DOHH2 (cell line): ENCODE measurements at regions not wholly inside any gene's neighbourhood (a gene's known extent, or its start where the extent isn't known, plus 50 kb on each side); places are given as distances from the start of the nearest gene placed in this dataset.

Experiments used
- H3F3A ChIP-seq: fragments of 200-600 bp; sonication (generic), shearing (Covaris generic); 2 replicates; pipeline ENCODE4 v1.6.0; 2016; ENCODE audit warnings: antibody characterized with exemption, mild to moderate bottlenecking; ENCODE audit not compliant: control insufficient read depth, insufficient read depth
- H3K27ac ChIP-seq: fragments of 200-600 bp; sonication (generic); 2 replicates; pipeline ENCODE4 v1.5.1; 2014; ENCODE audit warnings: low read depth, mild to moderate bottlenecking, low read length, moderate library complexity
- H3K27me3 ChIP-seq: fragments of 200-600 bp; sonication (generic); 2 replicates; pipeline ENCODE4 v1.6.1; 2014; ENCODE audit warnings: mild to moderate bottlenecking, low read length, mixed read lengths; ENCODE audit not compliant: control insufficient read depth
- H3K36me3 ChIP-seq: fragments of 200-600 bp; sonication (generic); 2 replicates; pipeline ENCODE4 v1.6.1; 2014; ENCODE audit warnings: mild to moderate bottlenecking, low read length, moderate library complexity, mixed read lengths; ENCODE audit not compliant: control insufficient read depth
- H3K4me1 ChIP-seq: fragments of 200-600 bp; sonication (generic); 2 replicates; pipeline ENCODE4 v1.6.1; 2014; ENCODE audit warnings: mild to moderate bottlenecking, low read length, mixed read lengths; ENCODE audit not compliant: control insufficient read depth
- H3K4me2 ChIP-seq: fragments of 200-600 bp; sonication (generic); 2 replicates; pipeline ENCODE4 v1.6.0; 2014; ENCODE audit warnings: mild to moderate bottlenecking, low read length, moderate library complexity
- H3K4me3 ChIP-seq: fragments of 200-600 bp; sonication (generic); 2 replicates; pipeline ENCODE4 v1.5.1; 2014; ENCODE audit warnings: mild to moderate bottlenecking, low read length, mixed read lengths
- H3K79me2 ChIP-seq: fragments of 200-600 bp; sonication (generic); 2 replicates; pipeline ENCODE4 v1.6.1; 2014; ENCODE audit warnings: mild to moderate bottlenecking, low read length, mixed read lengths; ENCODE audit not compliant: control insufficient read depth
- H3K9me2 ChIP-seq: fragments of 200-600 bp; sonication (generic); replicated peaks from 2 replicates; pipeline ENCODE4 v1.6.1; 2014; ENCODE audit warnings: mild to moderate bottlenecking, low read length, mixed read lengths; ENCODE audit not compliant: control insufficient read depth
- H3K9me3 ChIP-seq: fragments of 200-600 bp; sonication (generic); 2 replicates; pipeline ENCODE4 v1.6.1; 2014; ENCODE audit warnings: antibody characterized with exemption, low read length, mixed read lengths; ENCODE audit not compliant: control insufficient read depth, insufficient read depth
- H4K20me1 ChIP-seq: fragments of 200-600 bp; sonication (generic); 2 replicates; pipeline ENCODE4 v1.6.0; 2014; ENCODE audit warnings: low read depth, mild to moderate bottlenecking, antibody characterized with exemption, low read length, moderate library complexity; ENCODE audit not compliant: control insufficient read depth, insufficient read depth
- CTCF ChIP-seq: fragments of 200-600 bp; sonication (generic); IDR thresholded peaks from one replicate; pipeline ENCODE4 v1.5.1; 2014; ENCODE audit warnings: antibody characterized with exemption, mild to moderate bottlenecking, low read depth, low read length; ENCODE audit not compliant: poor library complexity, severe bottlenecking
- EZH2phosphoT487 ChIP-seq: fragments of 200-600 bp; sonication (generic); IDR thresholded peaks from 2 replicates; pipeline ENCODE4 v1.6.1; 2017; ENCODE audit warnings: borderline replicate concordance, mild to moderate bottlenecking, antibody characterized with exemption, low read length, moderate library complexity, mixed read lengths

GRCh38 chr15:72851586-72851985 is 68.0 kb upstream of the ADPGK start:
- Histone ChIP-seq H3K9me2 (no peaks in the 10 kb centered on the region), H4K20me1 (no peaks in the 10 kb centered on the region), H3K27me3 (peaks cover 4% of the 10 kb centered on the region; the same call in 1 of the 2 replicates), H3K79me2 (no peaks in the 10 kb centered on the region), H3K4me2 (no peak overlapping the region), H3K9me3 (no peaks in the 10 kb centered on the region), H3F3A (no peaks in the 10 kb centered on the region), H3K27ac (no peak overlapping the region), H3K4me1 (no peaks in the 10 kb centered on the region), H3K36me3 (no peaks in the 10 kb centered on the region), H3K4me3 (no peak overlapping the region)
- no peak for TF ChIP-seq CTCF
- TF ChIP-seq EZH2phosphoT487: no peak

- H3K27ac ChIP-seq: no peak overlapping the region
- peaks cover 4% of the 10 kb centered on the region; the same call in 1 of the 2 replicates for H3K27me3 ChIP-seq
- TF ChIP-seq EZH2phosphoT487 (no peak), CTCF (no peak)
- no peaks in the 10 kb centered on the region for H3K36me3 ChIP-seq
- H3K79me2 ChIP-seq: no peaks in the 10 kb centered on the region
- no peaks in the 10 kb centered on the region for H3K4me1 ChIP-seq
- no peaks in the 10 kb centered on the region for H3K9me3 ChIP-seq
- H3K9me2 ChIP-seq: no peaks in the 10 kb centered on the region
- no peak overlapping the region for H3K4me3 ChIP-seq
- H3F3A ChIP-seq: no peaks in the 10 kb centered on the region
- H4K20me1 ChIP-seq: no peaks in the 10 kb centered on the region
- H3K4me2 ChIP-seq: no peak overlapping the region
These were observed 67.3 kb upstream of the ADPGK start for GRCh38 chr15:72850833-72851232.

DNA sequence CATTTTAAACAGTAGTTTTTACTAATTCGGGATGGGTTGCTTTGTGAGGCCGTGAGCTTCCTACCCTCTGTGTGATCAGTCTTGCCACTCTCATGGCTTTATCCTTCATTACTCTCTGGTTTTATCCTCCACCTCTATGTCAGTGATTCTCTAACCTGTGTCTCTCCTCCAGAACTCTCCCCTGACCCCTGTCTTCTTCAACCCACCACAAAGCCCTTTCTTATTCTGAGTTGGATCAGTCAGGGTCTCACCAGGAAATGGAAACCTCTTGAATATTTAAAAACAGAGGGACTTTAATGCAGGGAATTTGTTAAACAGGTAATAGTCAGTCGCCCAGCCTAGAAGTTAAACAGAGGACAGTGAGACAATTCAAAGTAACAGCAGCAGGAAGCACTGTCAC is 64.2 kb upstream of the ADPGK start:
- no peak overlapping the region for H3K27ac ChIP-seq
- H3K36me3 ChIP-seq: no peaks in the 10 kb centered on the region
- H3K9me3 ChIP-seq: no peaks in the 10 kb centered on the region
- TF ChIP-seq CTCF: no peak
- no peak for TF ChIP-seq EZH2phosphoT487
- no peak overlapping the region for H3K4me3 ChIP-seq
- H3K4me1 ChIP-seq: no peaks in the 10 kb centered on the region
- H3K27me3 ChIP-seq: peaks cover 4% of the 10 kb centered on the region; the same call in 1 of the 2 replicates
- H3K9me2 ChIP-seq: no peaks in the 10 kb centered on the region
- no peaks in the 10 kb centered on the region for H4K20me1 ChIP-seq
- H3K79me2 ChIP-seq: no peaks in the 10 kb centered on the region
- H3F3A ChIP-seq: no peaks in the 10 kb centered on the region
- no peak overlapping the region for H3K4me2 ChIP-seq

DNA sequence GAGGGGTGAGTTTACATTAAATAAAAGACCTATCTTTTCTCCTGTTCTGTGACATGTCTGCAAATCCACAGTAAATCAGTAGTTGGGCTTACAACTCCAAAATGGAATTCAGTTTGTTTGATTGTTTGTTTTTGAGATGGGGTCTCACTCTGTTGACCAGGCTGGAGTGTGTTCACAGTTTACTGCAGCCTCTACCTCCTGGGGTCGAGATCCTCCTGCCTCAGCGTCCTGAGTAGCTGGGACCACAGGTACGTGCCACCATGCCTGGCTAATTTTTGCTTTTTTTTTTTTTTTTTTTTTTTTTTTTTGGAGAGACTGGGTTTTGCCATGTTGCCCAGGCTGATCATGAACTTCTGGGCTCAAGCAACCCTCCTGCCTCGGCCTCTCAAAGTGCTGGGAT is 63.5 kb upstream of the ADPGK start:
- H3K4me3 ChIP-seq: no peak overlapping the region
- peaks cover 4% of the 10 kb centered on the region; the same call in 1 of the 2 replicates for H3K27me3 ChIP-seq
- no peak overlapping the region for H3K27ac ChIP-seq
- TF ChIP-seq EZH2phosphoT487: no peak
- TF ChIP-seq CTCF: no peak
- no peaks in the 10 kb centered on the region for H3K79me2 ChIP-seq
- no peaks in the 10 kb centered on the region for H3K4me1 ChIP-seq
- H3K36me3 ChIP-seq: no peaks in the 10 kb centered on the region
- no peaks in the 10 kb centered on the region for H3K9me3 ChIP-seq
- no peak overlapping the region for H3K4me2 ChIP-seq
- H4K20me1 ChIP-seq: no peaks in the 10 kb centered on the region
- no peaks in the 10 kb centered on the region for H3F3A ChIP-seq
- H3K9me2 ChIP-seq: no peaks in the 10 kb centered on the region
